Panc1 (cell line): ENCODE measurements at regions not wholly inside any gene's neighbourhood (a gene's known extent, or its start where the extent isn't known, plus 50 kb on each side); places are given as distances from the start of the nearest gene placed in this dataset.

Experiments used
- ATAC-seq: fragments of 200-7000 bp; cut with Tn5 transposase; 2 replicates; pipeline ENCODE4 v1.9.1; 2020; ENCODE audit warnings: mild to moderate bottlenecking, moderate library complexity
- BruUV-seq: library from RNA; stranded (reverse); fragments of 400-500 nt; replicated peaks from 2 replicates; lab custom pipeline; 2021; lab: Mats Ljungman, UMichigan
- CTCF ChIA-PET: fragments of 300-600 bp; sonication (Branson Sonifier 250); formaldehyde crosslinking; loops from one replicate; lab custom pipeline; 2022; ENCODE audit warnings: antibody characterized with exemption; lab: Charles Lee
- POLR2A ChIA-PET: fragments of 300-600 bp; sonication (Branson Sonifier 250); formaldehyde crosslinking; loops from one replicate; lab custom pipeline; 2022; ENCODE audit warnings: antibody characterized with exemption; lab: Charles Lee
- DNase-seq: peaks from one replicate; pipeline ENCODE4 v3.0.0-alpha.2; 2010; ENCODE audit warnings: low read depth, low spot score
- H3K27ac ChIP-seq: 2 replicates; pipeline ENCODE4 v1.5.1; 2011; ENCODE audit warnings: mild to moderate bottlenecking, low read length, inconsistent platforms
- H3K27me3 ChIP-seq: fragments of 200-500 bp; sonication (Bioruptor generic); 2 replicates; pipeline ENCODE4 v1.6.0; 2014; ENCODE audit warnings: low read length, inconsistent platforms; ENCODE audit not compliant: control insufficient read depth, insufficient read depth
- H3K36me3 ChIP-seq: fragments of 200-500 bp; sonication (Bioruptor generic); 2 replicates; pipeline ENCODE4 v1.5.1; 2014; ENCODE audit warnings: inconsistent platforms, mild to moderate bottlenecking, low read length, moderate library complexity; ENCODE audit not compliant: control insufficient read depth, insufficient read depth
- H3K4me1 ChIP-seq: 2 replicates; pipeline ENCODE4 v1.5.1; 2011; ENCODE audit warnings: inconsistent platforms, mild to moderate bottlenecking, low read length, moderate library complexity; ENCODE audit not compliant: control insufficient read depth, insufficient read depth
- H3K4me3 ChIP-seq, 2 experiments: 2 replicates each; pipeline ENCODE4 v1.5.1; 2011 to 2012; ENCODE audit warnings: low read depth in 2 of 2, low read length in 2 of 2, mild to moderate bottlenecking in 2 of 2, inconsistent platforms in 1 of 2, moderate library complexity in 1 of 2
- H3K9me3 ChIP-seq: fragments of 200-500 bp; sonication (Bioruptor generic); 2 replicates; pipeline ENCODE4 v1.5.1; 2014; ENCODE audit warnings: low read depth, mild to moderate bottlenecking, inconsistent platforms, low read length, moderate library complexity; ENCODE audit not compliant: control insufficient read depth, insufficient read depth
- CTCF ChIP-seq: fragments of 450-650 bp; IDR thresholded peaks from 2 replicates; pipeline ENCODE4 v1.5.1; 2017; ENCODE audit warnings: mild to moderate bottlenecking
- POLR2AphosphoS5 ChIP-seq: IDR thresholded peaks from 2 replicates; pipeline ENCODE4 v1.6.1; 2012; ENCODE audit warnings: mild to moderate bottlenecking, low read depth, low read length, moderate library complexity
- REST ChIP-seq, 2 experiments: IDR thresholded peaks; 2 replicates each; pipeline ENCODE4 v1.6.1; 2011 to 2012; ENCODE audit warnings: low read depth in 2 of 2, control low read depth in 1 of 2, low read length in 1 of 2, mild to moderate bottlenecking in 1 of 2, moderate library complexity in 1 of 2; ENCODE audit not compliant: insufficient read depth in 1 of 2
- SIN3A ChIP-seq: IDR thresholded peaks from 2 replicates; pipeline ENCODE4 v1.6.1; 2012; ENCODE audit warnings: low read depth, mild to moderate bottlenecking, low read length, moderate library complexity, borderline replicate concordance; ENCODE audit not compliant: insufficient read depth
- TCF7L2 ChIP-seq: IDR thresholded peaks from 2 replicates; pipeline ENCODE4 v1.6.1; 2011; ENCODE audit warnings: mild to moderate bottlenecking, low read depth, low read length, inconsistent platforms
- in situ Hi-C: cut with HindIII; loops from 2 replicates; pipeline ENCODE4 v1.10.0; 2016; ENCODE audit warnings: low sequenced_read_pairs, low pct_unique_long_range_greater_than_20kb
- intact Hi-C: fragments of 100-400 bp; cut with micrococcal nuclease; formaldehyde crosslinking; loops from one replicate; pipeline ENCODE4 v1.10.0; 2022; ENCODE audit not compliant: unreplicated experiment

- DNase-seq (no peak), ATAC-seq (no peak)
- Histone ChIP-seq H3K9me3 (no peaks in the 10 kb centered on the region), H3K27ac (no peak overlapping the region), H3K4me1 (no peaks in the 10 kb centered on the region), H3K4me3 (no peak overlapping the region), H3K36me3 (no peaks in the 10 kb centered on the region), H3K27me3 (no peaks in the 10 kb centered on the region)
- TF ChIP-seq SIN3A (no peak), TCF7L2 (no peak), REST (IDR thresholded peaks at IDR 0.05; ENCODE audit: insufficient read depth in 1 of 2, low read depth in 2 of 2, low read length in 1 of 2) (no peak), POLR2AphosphoS5 (no peak), CTCF (no peak)
- POLR2A ChIA-PET = no interaction called here
- no TSS peak for BruUV-seq
- CTCF ChIA-PET = no interaction called here
- intact Hi-C loops (no loop called here), in situ Hi-C loops (no loop called here)
These were observed 464.7 kb downstream of the DMRT2 start for GRCh38 chr9:1514776-1515363.

- Histone ChIP-seq H3K4me3 (no peak overlapping the region), H3K27me3 (no peaks in the 10 kb centered on the region), H3K27ac (no peak overlapping the region), H3K4me1 (no peaks in the 10 kb centered on the region), H3K9me3 (no peaks in the 10 kb centered on the region), H3K36me3 (no peaks in the 10 kb centered on the region)
- no peak for TF ChIP-seq REST (IDR thresholded peaks at IDR 0.05; ENCODE audit: insufficient read depth in 1 of 2, low read depth in 2 of 2, low read length in 1 of 2)
- no peak for TF ChIP-seq TCF7L2
- TF ChIP-seq SIN3A = no peak
- no peak for TF ChIP-seq POLR2AphosphoS5
- TF ChIP-seq CTCF = no peak
- intact Hi-C loops (no loop called here), in situ Hi-C loops (no loop called here)
- ChIA-PET POLR2A (no interaction called here), CTCF (no interaction called here)
- DNase-seq (no peak), ATAC-seq (no peak)
- no TSS peak for BruUV-seq
These were observed 465.4 kb downstream of the DMRT2 start for GRCh38 chr9:1515557-1515956.
